SJCRH30 (cell line): ENCODE measurements at regions not wholly inside any gene's neighbourhood (a gene's known extent, or its start where the extent isn't known, plus 50 kb on each side); places are given as distances from the start of the nearest gene placed in this dataset.
"Not testable (repeated sequence)": the region's sequence is repeated elsewhere in the genome, so short reads cannot be mapped to it uniquely, and the experiment has no call there.

Experiments used
- DNase-seq, 2 experiments: peaks; one replicate each; pipeline ENCODE4 v3.0.0-alpha.2; 2015 to 2020
- H3K27ac ChIP-seq: fragments of 250-450 bp; sonication (Bioruptor Pico); 2 replicates; pipeline ENCODE4 v1.5.1; 2020; ENCODE audit warnings: mild to moderate bottlenecking, moderate library complexity
- H3K27me3 ChIP-seq: fragments of 250-450 bp; sonication (Bioruptor Pico); 2 replicates; pipeline ENCODE4 v1.5.1; 2020; ENCODE audit warnings: mild to moderate bottlenecking, moderate library complexity
- H3K36me3 ChIP-seq: fragments of 250-450 bp; sonication (Bioruptor Pico); 2 replicates; pipeline ENCODE4 v1.5.1; 2020; ENCODE audit warnings: mild to moderate bottlenecking, moderate library complexity
- H3K4me1 ChIP-seq: fragments of 250-450 bp; sonication (Bioruptor Pico); 2 replicates; pipeline ENCODE4 v1.5.1; 2020; ENCODE audit warnings: mild to moderate bottlenecking, moderate library complexity
- H3K4me3 ChIP-seq: fragments of 250-450 bp; sonication (Bioruptor Pico); 2 replicates; pipeline ENCODE4 v1.5.1; 2020; ENCODE audit warnings: mild to moderate bottlenecking, moderate library complexity
- H3K9me3 ChIP-seq: fragments of 250-450 bp; sonication (Bioruptor Pico); replicated peaks from 2 replicates; pipeline ENCODE4 v1.5.1; 2020; ENCODE audit warnings: mild to moderate bottlenecking, moderate library complexity

GRCh38 chr22:11616811-11617210 lies 3911.2 kb upstream of the OR11H1 start:
- Histone ChIP-seq H3K9me3 (no peaks in the 10 kb centered on the region), H3K36me3 (no peaks in the 10 kb centered on the region), H3K4me1 (no peaks in the 10 kb centered on the region), H3K27ac (no peak overlapping the region), H3K27me3 (no peaks in the 10 kb centered on the region), H3K4me3 (no peak overlapping the region)
- no peak for DNase-seq

GRCh38 chr22:11618322-11618662 lies 3909.7 kb upstream of the OR11H1 start:
- not testable (repeated sequence) for H3K4me3 ChIP-seq, H3K9me3 ChIP-seq, DNase-seq, H3K27me3 ChIP-seq, H3K36me3 ChIP-seq, H3K27ac ChIP-seq, H3K4me1 ChIP-seq

DNA sequence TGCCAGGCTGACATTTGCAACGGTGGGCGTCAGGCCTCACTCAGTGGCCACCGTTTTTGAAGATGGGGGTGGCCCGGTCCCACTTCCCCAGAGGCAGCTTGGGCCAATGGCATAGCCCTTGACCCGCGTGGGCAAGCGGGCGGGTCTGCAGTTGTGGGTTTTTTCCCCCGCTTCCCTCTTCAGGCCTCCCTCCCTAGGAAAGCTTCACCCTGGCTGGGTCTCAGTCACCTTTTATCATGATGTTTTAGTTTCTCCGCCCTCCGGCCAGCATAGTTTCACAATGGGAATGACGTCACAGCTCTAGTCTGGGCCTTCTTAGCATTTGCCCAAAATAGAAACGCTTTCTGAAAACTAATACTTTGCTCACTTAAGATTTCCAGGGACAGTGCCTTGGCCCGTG lies 3909.3 kb upstream of the OR11H1 start:
- not testable (repeated sequence) for H3K9me3 ChIP-seq, DNase-seq, H3K4me3 ChIP-seq, H3K4me1 ChIP-seq, H3K27ac ChIP-seq, H3K36me3 ChIP-seq, H3K27me3 ChIP-seq

DNA sequence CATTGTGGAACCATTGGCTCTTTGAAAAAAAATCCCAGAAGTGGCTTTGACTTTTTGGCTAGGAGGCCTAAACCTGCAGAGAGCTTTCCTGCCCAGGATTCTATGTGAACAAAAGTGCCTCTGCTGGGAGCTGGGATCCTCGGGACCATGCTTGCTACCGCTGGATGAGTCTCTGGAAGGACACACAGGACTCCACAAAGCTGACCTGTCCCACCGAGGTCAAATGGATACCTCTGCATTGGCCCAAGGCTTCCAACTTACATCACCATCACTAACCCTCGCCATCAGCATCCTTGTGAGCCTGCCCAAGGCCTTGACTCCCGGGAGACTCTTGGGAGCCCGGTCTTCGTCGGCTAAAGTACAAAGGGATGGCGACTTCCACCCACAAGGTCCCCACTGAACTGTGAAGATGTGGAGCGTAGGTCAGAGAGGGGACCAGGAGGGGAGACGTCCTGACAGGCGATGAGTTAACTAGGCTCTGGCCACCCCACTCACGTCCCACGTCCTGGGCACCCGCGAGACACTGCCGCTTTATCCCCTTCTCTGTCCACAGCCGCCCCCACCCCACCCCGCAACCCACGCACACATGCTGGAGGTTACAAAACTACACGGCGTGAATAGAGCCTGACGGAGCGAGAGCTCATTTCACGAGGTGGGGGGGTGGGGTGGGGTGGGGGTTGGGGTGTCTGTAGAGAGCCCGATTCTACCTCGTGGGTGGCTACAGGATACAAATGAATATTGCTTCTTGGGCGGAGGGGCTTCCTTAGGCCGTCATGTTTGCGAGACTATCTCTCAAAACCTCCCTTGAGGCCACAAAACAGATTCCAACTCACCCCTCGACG lies 3906.8 kb upstream of the OR11H1 start:
- not testable (repeated sequence) for H3K27ac ChIP-seq, DNase-seq, H3K36me3 ChIP-seq, H3K27me3 ChIP-seq, H3K4me3 ChIP-seq, H3K9me3 ChIP-seq, H3K4me1 ChIP-seq

- not testable (repeated sequence) for H3K36me3 ChIP-seq, DNase-seq, H3K27me3 ChIP-seq, H3K4me3 ChIP-seq, H3K9me3 ChIP-seq, H3K4me1 ChIP-seq, H3K27ac ChIP-seq
Measured at GRCh38 chr22:11622774-11623173, 3905.2 kb upstream of the OR11H1 start.

- H3K4me3 ChIP-seq, H3K27me3 ChIP-seq, H3K27ac ChIP-seq, H3K36me3 ChIP-seq, H3K9me3 ChIP-seq, DNase-seq, H3K4me1 ChIP-seq: not testable (repeated sequence)
Measured at GRCh38 chr22:11625711-11626421, 3902.1 kb upstream of the OR11H1 start.

GRCh38 chr22:11626422-11626773 lies 3901.6 kb upstream of the OR11H1 start:
- no peaks in the 10 kb centered on the region for H3K9me3 ChIP-seq
- no peaks in the 10 kb centered on the region for H3K27me3 ChIP-seq
- no peak for DNase-seq
- no peaks in the 10 kb centered on the region for H3K36me3 ChIP-seq
- H3K4me3 ChIP-seq: no peak overlapping the region
- no peak overlapping the region for H3K27ac ChIP-seq
- no peaks in the 10 kb centered on the region for H3K4me1 ChIP-seq

GRCh38 chr22:11627036-11627435 lies 3901.0 kb upstream of the OR11H1 start:
- not testable (repeated sequence) for H3K9me3 ChIP-seq, H3K27ac ChIP-seq, H3K4me1 ChIP-seq, H3K27me3 ChIP-seq, H3K4me3 ChIP-seq, H3K36me3 ChIP-seq, DNase-seq

DNA sequence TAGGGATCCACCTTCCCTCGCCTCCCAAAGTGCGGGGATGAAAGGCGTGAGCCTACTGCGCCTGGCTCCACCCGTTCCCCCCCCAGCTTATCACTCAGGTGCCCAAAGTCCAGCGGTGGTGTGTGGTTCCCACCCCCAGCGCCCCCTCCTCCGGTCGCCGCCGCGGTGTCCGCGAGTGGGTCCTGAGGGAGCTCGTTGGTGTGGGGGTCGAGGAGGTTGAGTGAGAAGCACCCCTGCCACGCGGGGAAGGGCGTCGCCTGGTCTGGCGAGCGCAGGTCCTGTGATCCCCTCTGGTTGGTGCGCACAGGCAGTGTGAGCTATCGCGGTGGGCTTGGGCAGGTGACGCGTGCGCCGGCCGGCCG lies 3900.6 kb upstream of the OR11H1 start:
- Histone ChIP-seq H3K36me3 (no peaks in the 10 kb centered on the region), H3K4me1 (no peaks in the 10 kb centered on the region), H3K4me3 (no peak overlapping the region), H3K27ac (no peak overlapping the region), H3K9me3 (no peaks in the 10 kb centered on the region), H3K27me3 (no peaks in the 10 kb centered on the region)
- no peak for DNase-seq

GRCh38 chr22:11627798-11628650 lies 3900.0 kb upstream of the OR11H1 start:
- H3K4me3 ChIP-seq: no peak overlapping the region
- no peak for DNase-seq
- no peaks in the 10 kb centered on the region for H3K36me3 ChIP-seq
- H3K4me1 ChIP-seq: no peaks in the 10 kb centered on the region
- no peaks in the 10 kb centered on the region for H3K27me3 ChIP-seq
- no peak overlapping the region for H3K27ac ChIP-seq
- H3K9me3 ChIP-seq: no peaks in the 10 kb centered on the region

DNA sequence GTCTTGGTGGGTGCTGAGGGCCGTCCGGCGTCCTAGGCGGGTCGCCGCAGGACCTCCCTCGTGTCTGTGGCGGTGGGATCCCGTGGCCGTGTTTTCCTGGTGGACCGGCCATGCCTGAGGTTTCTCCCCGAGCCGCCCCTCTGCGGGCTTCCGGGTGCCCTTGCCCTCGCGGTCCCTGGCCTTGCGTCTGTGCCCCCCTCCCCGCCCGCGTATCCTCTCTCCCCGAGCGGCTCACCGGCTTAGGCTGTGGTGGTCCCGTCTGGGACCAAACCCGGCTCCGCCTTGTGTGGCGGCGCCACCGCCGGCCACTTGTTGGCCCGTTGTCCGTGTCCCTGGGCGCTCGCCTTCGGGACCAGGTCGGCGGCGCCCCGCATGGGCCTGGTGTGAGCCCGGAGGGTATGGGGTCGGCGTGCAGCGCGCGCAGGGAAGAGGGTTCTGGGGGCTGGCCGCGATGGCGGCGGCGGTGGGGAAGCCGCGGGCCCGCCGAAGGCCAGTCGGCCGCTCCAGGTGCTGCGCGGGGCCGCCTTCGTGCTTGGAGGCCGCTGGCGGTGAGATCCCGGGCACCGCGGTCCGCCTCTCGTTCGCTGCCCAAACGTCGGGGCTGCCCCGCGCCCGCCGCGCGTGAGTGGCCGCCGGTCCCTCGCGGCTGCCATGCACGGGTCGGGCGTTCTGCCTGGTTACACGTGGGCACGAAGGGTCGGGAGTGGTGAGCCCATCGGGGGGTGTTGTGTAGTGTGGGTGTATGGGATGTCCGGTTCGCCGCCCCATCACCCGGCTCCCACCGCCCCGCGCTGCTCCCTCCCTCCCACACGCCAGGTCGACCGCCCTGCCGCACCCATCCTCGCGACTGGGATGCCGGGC lies 3899.1 kb upstream of the OR11H1 start:
- DNase-seq: no peak
- H3K9me3 ChIP-seq: no peaks in the 10 kb centered on the region
- no peak overlapping the region for H3K4me3 ChIP-seq
- H3K27ac ChIP-seq: no peak overlapping the region
- no peaks in the 10 kb centered on the region for H3K36me3 ChIP-seq
- no peaks in the 10 kb centered on the region for H3K27me3 ChIP-seq
- H3K4me1 ChIP-seq: no peaks in the 10 kb centered on the region

DNA sequence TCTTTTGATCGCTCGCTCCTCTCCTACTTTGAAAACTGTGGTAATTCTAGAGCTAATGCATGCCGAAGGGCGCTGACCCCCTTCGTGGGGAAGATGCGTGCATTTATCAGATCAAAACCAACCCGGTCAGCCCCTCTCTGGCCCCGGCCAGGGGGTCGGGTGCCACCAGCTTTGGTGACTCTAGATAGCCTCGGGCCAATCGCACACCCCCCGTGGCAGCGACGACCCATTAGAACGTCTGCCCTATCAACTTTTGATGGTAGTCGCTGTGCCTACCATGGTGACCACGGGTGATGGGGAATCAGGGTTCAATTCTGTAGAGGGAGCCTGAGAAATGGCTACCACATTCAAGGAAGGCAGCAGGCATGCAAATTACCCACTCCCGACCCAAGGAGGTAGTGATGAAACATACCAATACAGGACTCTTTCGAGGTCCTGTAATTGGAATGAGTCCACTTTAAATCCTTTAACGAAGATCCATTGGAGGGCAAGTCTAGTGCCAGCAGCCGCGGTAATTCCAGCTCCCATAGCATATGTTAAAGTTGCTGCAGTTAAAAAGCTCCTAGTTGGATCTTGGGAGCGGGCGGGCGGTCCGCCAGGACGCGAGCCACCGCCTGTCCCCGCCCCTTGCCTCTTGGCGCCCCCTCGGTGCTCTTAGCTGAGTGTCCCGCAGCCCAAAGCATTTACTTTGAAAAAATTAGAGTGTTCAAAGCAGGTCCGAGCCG lies 3898.2 kb upstream of the OR11H1 start:
- H3K27ac ChIP-seq: no peak overlapping the region
- DNase-seq: no peak
- no peaks in the 10 kb centered on the region for H3K27me3 ChIP-seq
- H3K36me3 ChIP-seq: no peaks in the 10 kb centered on the region
- H3K9me3 ChIP-seq: no peaks in the 10 kb centered on the region
- no peak overlapping the region for H3K4me3 ChIP-seq
- H3K4me1 ChIP-seq: no peaks in the 10 kb centered on the region

DNA sequence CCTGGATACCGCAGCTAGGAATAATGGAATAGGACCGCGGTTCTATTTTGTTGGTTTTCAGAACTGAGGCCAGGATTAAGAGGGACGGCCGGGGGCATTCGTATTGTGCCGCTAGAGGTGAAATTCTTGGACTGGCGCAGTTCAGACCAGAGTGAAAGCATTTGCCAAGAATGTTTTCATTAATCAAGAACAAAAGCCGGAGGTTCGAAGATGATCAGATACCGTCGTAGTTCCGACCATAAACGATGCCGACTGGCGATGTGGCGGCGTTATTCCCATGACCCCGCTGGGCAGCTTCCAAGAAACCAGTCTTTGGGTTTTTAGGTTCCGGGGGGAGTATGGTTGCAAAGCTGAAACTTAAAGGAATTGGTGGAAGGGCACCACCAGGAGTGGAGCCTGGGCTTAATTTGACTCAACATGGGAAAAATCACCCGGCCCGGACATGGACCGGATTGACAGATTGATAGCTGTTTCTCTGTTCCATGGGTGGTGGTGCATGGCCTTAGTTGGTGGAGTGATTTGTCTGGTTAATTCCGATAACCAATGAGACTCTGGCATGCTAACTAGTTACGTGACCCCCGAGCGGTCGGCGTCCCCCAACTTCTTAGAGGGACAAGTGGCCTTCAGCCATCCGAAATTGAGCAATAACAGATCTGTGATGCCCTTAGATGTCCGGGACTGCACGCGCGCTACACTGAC lies 3897.5 kb upstream of the OR11H1 start:
- not testable (repeated sequence) for H3K27ac ChIP-seq, DNase-seq, H3K9me3 ChIP-seq, H3K4me1 ChIP-seq, H3K27me3 ChIP-seq, H3K36me3 ChIP-seq, H3K4me3 ChIP-seq
